ENCODE measurements at regions not wholly inside any gene's neighbourhood (a gene's known extent, or its start where the extent isn't known, plus 50 kb on each side); places are given as distances from the start of the nearest gene placed in this dataset.

GRCh38 chr7:27388561-27388960 lies 146.0 kb downstream of the EVX1 start:
- Histone ChIP-seq H3K4me1 (ENCODE audit: control insufficient read depth, insufficient read depth, low read length) (no peaks in the 10 kb centered on the region), H3K27me3 (ENCODE audit: control insufficient read depth, insufficient read depth, low read length) (no peaks in the 10 kb centered on the region; the same call in 1 of the 2 replicates), H3K4me3 (ENCODE audit: low read depth in 2 of 2, low read length in 2 of 2) (no peak overlapping the region), H3K27ac (ENCODE audit: low read length) (no peak overlapping the region), H3K9me3 (ENCODE audit: control insufficient read depth, insufficient read depth, low read depth, low read length) (no peaks in the 10 kb centered on the region), H3K36me3 (ENCODE audit: control insufficient read depth, insufficient read depth, low read length) (no peaks in the 10 kb centered on the region)
- DNase-seq (ENCODE audit: low read depth, low spot score): no peak
- in situ Hi-C loops (cut with HindIII; ENCODE audit: low pct_unique_long_range_greater_than_20kb, low sequenced_read_pairs): no loop called here
- BruUV-seq (replicated peaks): no TSS peak
- ChIA-PET CTCF (no interaction called here), POLR2A (no interaction called here)
- intact Hi-C loops (cut with micrococcal nuclease; ENCODE audit: unreplicated experiment): no loop called here
- ATAC-seq: no peak
- no peak for TF ChIP-seq REST (IDR thresholded peaks at IDR 0.05; ENCODE audit: insufficient read depth in 1 of 2, low read depth in 2 of 2, low read length in 1 of 2)
- TF ChIP-seq SIN3A (IDR thresholded peaks at IDR 0.05; ENCODE audit: borderline replicate concordance, insufficient read depth, low read depth, low read length): no peak
- TF ChIP-seq TCF7L2 (IDR thresholded peaks at IDR 0.05; ENCODE audit: low read depth, low read length): no peak

GRCh38 chr7:27389496-27389895 lies 146.9 kb downstream of the EVX1 start:
- H3K36me3 ChIP-seq (ENCODE audit: control insufficient read depth, insufficient read depth, low read length): no peaks in the 10 kb centered on the region
- ChIA-PET CTCF (no interaction called here), POLR2A (no interaction called here)
- H3K9me3 ChIP-seq (ENCODE audit: control insufficient read depth, insufficient read depth, low read depth, low read length): no peaks in the 10 kb centered on the region
- no peak overlapping the region for H3K4me3 ChIP-seq (ENCODE audit: low read depth in 2 of 2, low read length in 2 of 2)
- DNase-seq (ENCODE audit: low read depth, low spot score): no peak
- intact Hi-C loops (cut with micrococcal nuclease; ENCODE audit: unreplicated experiment): no loop called here
- TF ChIP-seq CTCF (IDR thresholded peaks at IDR 0.05) (no peak), REST (IDR thresholded peaks at IDR 0.05; ENCODE audit: insufficient read depth in 1 of 2, low read depth in 2 of 2, low read length in 1 of 2) (no peak), TCF7L2 (IDR thresholded peaks at IDR 0.05; ENCODE audit: low read depth, low read length) (no peak), POLR2AphosphoS5 (IDR thresholded peaks at IDR 0.05; ENCODE audit: low read depth, low read length) (no peak), SIN3A (IDR thresholded peaks at IDR 0.05; ENCODE audit: borderline replicate concordance, insufficient read depth, low read depth, low read length) (no peak)
- no peak overlapping the region for H3K27ac ChIP-seq (ENCODE audit: low read length)
- in situ Hi-C loops (cut with HindIII; ENCODE audit: low pct_unique_long_range_greater_than_20kb, low sequenced_read_pairs): no loop called here
- no peak for ATAC-seq
- no peaks in the 10 kb centered on the region; the same call in 1 of the 2 replicates for H3K27me3 ChIP-seq (ENCODE audit: control insufficient read depth, insufficient read depth, low read length)
- no TSS peak for BruUV-seq (replicated peaks)
- no peaks in the 10 kb centered on the region for H3K4me1 ChIP-seq (ENCODE audit: control insufficient read depth, insufficient read depth, low read length)
